Heart left ventricle (tissue), 16 donors: ENCODE measurements at regions not wholly inside any gene's neighbourhood (a gene's known extent, or its start where the extent isn't known, plus 50 kb on each side); places are given as distances from the start of the nearest gene placed in this dataset.

Experiments used
- ATAC-seq, 4 donors: fragments of 200-7000 bp; cut with Tn5 transposase; one replicate each; pipeline ENCODE4 v1.9.1; 2020 to 2022; ENCODE audit warnings: moderate library complexity in 4 of 4, mild to moderate bottlenecking in 3 of 4, moderate number of reproducible peaks in 1 of 4
- DNase-seq, 5 donors: peaks; one replicate each; pipeline ENCODE4 v3.0.0-alpha.2; 2020
- H3K27ac ChIP-seq, 12 donors: fragments of 200-600 bp; sonication (generic) in 4 of 12; one replicate each; pipeline versions ENCODE4 v1.5.0 to v1.8.0; 2016 to 2022; ENCODE audit warnings: mild to moderate bottlenecking in 2 of 12
- H3K27me3 ChIP-seq, 9 donors: fragments of 200-600 bp; sonication (generic) in 2 of 9; one replicate each; pipeline versions ENCODE4 v1.5.1 to v1.8.0; 2016 to 2022; ENCODE audit warnings: mild to moderate bottlenecking in 3 of 9
- H3K36me3 ChIP-seq, 9 donors: fragments of 200-600 bp; sonication (generic) in 2 of 9; one replicate each; pipeline versions ENCODE4 v1.5.0 to v1.8.0; 2018 to 2022; ENCODE audit warnings: mild to moderate bottlenecking in 2 of 9
- H3K4me1 ChIP-seq, 12 donors: fragments of 200-600 bp; sonication (generic) in 4 of 12; one replicate each; pipeline versions ENCODE4 v1.5.0 to v1.8.0; 2016 to 2022; ENCODE audit warnings: mild to moderate bottlenecking in 3 of 12
- H3K4me3 ChIP-seq, 12 donors: fragments of 200-600 bp; sonication (generic) in 4 of 12; one replicate each; pipeline versions ENCODE4 v1.5.0 to v1.8.0; 2017 to 2022; ENCODE audit warnings: mild to moderate bottlenecking in 9 of 12, moderate library complexity in 4 of 12
- H3K9me3 ChIP-seq, 12 donors: fragments of 200-600 bp; sonication (generic) in 4 of 12; one replicate each; pipeline versions ENCODE4 v1.5.0 to v1.8.0; 2016 to 2022; ENCODE audit warnings: mild to moderate bottlenecking in 1 of 12
- CTCF ChIP-seq, 12 donors: fragments of 200-600 bp; sonication (generic) in 4 of 12; IDR thresholded peaks; one replicate each; pipeline versions ENCODE4 v1.5.0 to v1.8.0; 2018 to 2022; ENCODE audit warnings: antibody characterized with exemption in 12 of 12, mild to moderate bottlenecking in 5 of 12
- POLR2A ChIP-seq, 2 donors: fragments of 450-650 bp; IDR thresholded peaks; one replicate each; pipeline ENCODE4 v1.6.1; 2017; ENCODE audit warnings: antibody characterized with exemption in 2 of 2, mild to moderate bottlenecking in 2 of 2, moderate library complexity in 2 of 2
- WGBS, 4 donors: extraction: QIAGEN DNeasy Blood & Tissue Kit in 2 of 4; methylation state at CpG; one replicate each; pipeline versions ENCODE4 v1.1.5 to v1.1.7; 2013 to 2018; 5-methylcytosine and 5-hydroxymethylcytosine counted together
- intact Hi-C, 10 donors: fragments of 100-400 bp; cut with DNase I; formaldehyde crosslinking; loops; one replicate each; pipeline versions ENCODE4 v1.11.1 to v1.14.2; 2022
- donor health status: ischemic (EF 13 %, LVEDD 7.1; RV severe dilation, severe dysfunction).
- donor health status: healthy with polysubstance abuse.
- donor health status: DM: no; HTN: yes; CAD: no.
- donor health status: DM: no; HTN: no; CAD: no.
- donor health status: ischemic (EF 25% LVEDD 6.9; RV normal size, moderate dysfunction).
- donor health status: ischemic (EF 25% LVEDD 5.7; RV mildly dilated, moderate dysfunction).
- donor health status: healthy.
- donor health status: DM: yes; HTN: yes; CAD: no.
- donor health status: ischemic (EF 35%, LVEDD 5.7; RV mildly dilated, moderate dysfunction).
- donor health status: nonischemic (EF 11% LVEDD 7.7; RV severe dilation, severe dysfunction).
- donor health status: DM: yes; HTN: yes; CAD: no.
- donor health status: PGD.
- donor health status: ischemic (EF 29% LVEDD 5.4; RV normal size, mild dysfunction).
- donor health status: nonischemic (EF 23%, LVEDD 6.1; RV moderate dilation, normal function).

GRCh38 chr21:39066829-39067780, 116.1 kb downstream of the PSMG1 start:
- ATAC-seq: peak; percentile 34 to 83 (median 72)
- WGBS, 4 donors: 47 to 62% (median 58%) methylated on average over 12 of the region's 12 CpGs
- intact Hi-C loops: loop anchor here in 3 of 10 donors (1.0 to 10.0 kb wide), 6 partner anchors 260 to 335 kb away; partner anchors contain the start of gene ETS2 (in 2 of the 3)

GRCh38 chr21:39065917-39066316, 117.3 kb downstream of the PSMG1 start:
- no peak for ATAC-seq
- Histone ChIP-seq H3K4me1 (peaks cover 0 to 31% (median 20%) of the 10 kb centered on the region in 12 donors), H3K9me3 (peaks cover 0 to 24% (median 2%) of the 10 kb centered on the region in 12 donors), H3K36me3 (no peaks in the 10 kb centered on the region), H3K27me3 (no peaks in the 10 kb centered on the region), H3K27ac (peak overlapping the region in 6 of 12 donors; percentile 40 to 69 (median 63)), H3K4me3 (no peak overlapping the region)
- DNase-seq: no peak
- TF ChIP-seq CTCF (IDR thresholded peaks at IDR 0.05) (no peak), POLR2A (IDR thresholded peaks at IDR 0.05) (no peak)
- 93 to 98% (median 96%) methylated on average over 2 of the region's 2 CpGs for WGBS, 4 donors
- intact Hi-C loops: loop anchor here in 3 of 10 donors (5.0 to 10.0 kb wide), 4 partner anchors 259 to 334 kb away; partner anchors contain the start of gene ETS2 (in 1 of the 3)

More at GRCh38 chr21:39066829-39067780, 116.1 kb downstream of the PSMG1 start:
- TF ChIP-seq POLR2A (IDR thresholded peaks at IDR 0.05) (no peak), CTCF (IDR thresholded peaks at IDR 0.05) (peak in 5 of 12 donors; percentile 14 to 44 (median 31))
- peaks cover 0 to 40% (median 20%) of the 10 kb centered on the region in 12 donors for H3K4me1 ChIP-seq
- H3K27me3 ChIP-seq: no peaks in the 10 kb centered on the region
- no peaks in the 10 kb centered on the region for H3K36me3 ChIP-seq
- DNase-seq: no peak
- H3K4me3 ChIP-seq: no peak overlapping the region
- peaks cover 0 to 24% (median 2%) of the 10 kb centered on the region in 12 donors for H3K9me3 ChIP-seq
- peak overlapping the region in 11 of 12 donors; percentile 40 to 69 (median 61) for H3K27ac ChIP-seq

- TF ChIP-seq CTCF (IDR thresholded peaks at IDR 0.05) (no peak), POLR2A (IDR thresholded peaks at IDR 0.05) (no peak)
Measured at GRCh38 chr21:39064325-39065012, 118.8 kb downstream of the PSMG1 start.

More at GRCh38 chr21:39064325-39065012, 118.8 kb downstream of the PSMG1 start:
- WGBS, 4 donors: 95 to 99% (median 98%) methylated on average over 5 of the region's 5 CpGs
- Histone ChIP-seq H3K27ac (no peak overlapping the region), H3K4me3 (no peak overlapping the region), H3K4me1 (peaks cover 0 to 31% (median 20%) of the 10 kb centered on the region in 12 donors), H3K9me3 (peaks cover 0 to 22% (median 2%) of the 10 kb centered on the region in 12 donors), H3K27me3 (no peaks in the 10 kb centered on the region), H3K36me3 (no peaks in the 10 kb centered on the region)
- no peak for DNase-seq
- no peak for ATAC-seq
- intact Hi-C loops: loop anchor here in 4 of 10 donors (5.0 to 10.0 kb wide), 6 partner anchors 67 to 332 kb away; partner anchors contain the start of gene ETS2 (in 1 of the 4)
